Esophagus squamous epithelium (tissue), 4 donors: ENCODE measurements at regions not wholly inside any gene's neighbourhood (a gene's known extent, or its start where the extent isn't known, plus 50 kb on each side); places are given as distances from the start of the nearest gene placed in this dataset.

ENCODE experiments used
- CTCF ChIP-seq, 6 experiments: fragments of 450-650 bp in 4 of 6; fragments of 200-600 bp in 2 of 6; sonication (generic) in 2 of 6; IDR thresholded peaks; one replicate each; pipeline ENCODE4 v1.5.1; 2016 to 2019; ENCODE audit warnings: antibody characterized with exemption in 6 of 6, mild to moderate bottlenecking in 4 of 6, moderate library complexity in 4 of 6
- POLR2A ChIP-seq, 4 donors: fragments of 450-650 bp; IDR thresholded peaks; one replicate each; pipeline ENCODE4 v1.6.1; 2017; ENCODE audit warnings: antibody characterized with exemption in 4 of 4, mild to moderate bottlenecking in 4 of 4, moderate library complexity in 3 of 4

GRCh38 chrX:925652-926061, 286.8 kb downstream of the CRLF2 start:
- no peak for TF ChIP-seq POLR2A (IDR thresholded peaks at IDR 0.05)
- no peak for TF ChIP-seq CTCF (IDR thresholded peaks at IDR 0.05)
